GM20000 (cell line): ENCODE measurements at regions not wholly inside any gene's neighbourhood (a gene's known extent, or its start where the extent isn't known, plus 50 kb on each side); places are given as distances from the start of the nearest gene placed in this dataset.

ENCODE experiments used
- DNase-seq: peaks from one replicate; pipeline ENCODE4 v3.0.0; 2012; ENCODE audit warnings: low spot score
- CTCF ChIP-seq: IDR thresholded peaks from 2 replicates; pipeline ENCODE4 v1.5.1; 2012; ENCODE audit warnings: mild to moderate bottlenecking, control low read depth; ENCODE audit errors: extremely low read depth, missing control alignments

DNA sequence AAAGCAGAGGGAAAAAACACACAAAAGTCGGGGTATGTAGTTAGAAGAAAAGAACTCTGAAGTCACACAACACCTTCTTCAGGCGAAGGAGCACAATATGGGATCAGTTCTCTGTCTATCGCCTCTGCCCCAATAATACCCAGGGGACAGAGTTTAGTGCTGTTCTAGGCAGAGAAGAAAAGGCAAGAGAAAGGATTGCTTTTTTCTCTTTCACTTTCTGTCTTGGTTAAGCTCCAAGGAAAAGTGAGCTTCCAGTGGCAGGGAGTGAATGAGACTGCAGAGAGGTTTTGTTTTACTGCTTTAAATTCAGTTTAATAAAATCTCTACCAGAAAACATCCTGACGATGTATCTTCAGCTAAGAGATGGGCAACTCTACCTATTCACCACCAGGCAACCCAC lies 86.6 kb upstream of the STXBP5 start:
- no peak for TF ChIP-seq CTCF
- DNase-seq: no peak

DNA sequence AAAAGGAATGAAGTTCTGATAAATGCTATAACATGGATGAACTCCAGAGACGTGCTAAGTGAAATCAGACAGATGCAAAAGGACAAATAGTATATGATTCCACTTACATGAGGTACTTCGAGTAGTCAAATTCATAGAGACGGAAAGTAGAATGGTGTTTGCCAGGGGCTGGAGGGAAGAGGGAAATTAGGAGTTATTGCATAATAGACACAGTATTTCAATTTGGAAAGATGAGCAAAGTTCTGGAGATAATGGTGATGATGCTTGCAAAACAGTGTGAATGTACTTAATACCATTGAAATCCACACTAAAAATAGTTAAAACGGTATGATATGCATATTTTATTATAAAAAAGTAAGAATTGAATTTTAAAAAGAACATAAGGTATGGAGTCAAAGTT lies 84.9 kb upstream of the STXBP5 start:
- TF ChIP-seq CTCF: no peak
- DNase-seq: no peak

DNA sequence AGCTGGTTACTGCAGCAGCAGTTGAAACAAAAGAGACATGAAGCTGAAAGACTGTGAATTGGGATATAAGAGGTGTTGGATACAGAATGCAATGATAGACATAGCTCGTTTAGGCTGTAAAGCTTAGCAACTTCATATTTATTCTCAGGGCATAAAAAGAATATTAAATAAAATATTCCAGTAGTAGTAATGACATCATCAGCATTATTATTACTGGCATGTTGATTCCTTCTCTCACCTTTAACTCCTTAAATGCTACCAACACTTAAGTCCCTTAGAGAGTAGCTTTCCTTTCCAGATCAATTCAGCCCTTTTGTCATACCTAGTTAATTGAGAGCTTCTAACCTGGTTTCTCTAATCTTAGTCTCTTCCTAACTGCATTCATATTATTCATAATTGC lies 81.4 kb upstream of the STXBP5 start:
- no peak for DNase-seq
- TF ChIP-seq CTCF: no peak

DNA sequence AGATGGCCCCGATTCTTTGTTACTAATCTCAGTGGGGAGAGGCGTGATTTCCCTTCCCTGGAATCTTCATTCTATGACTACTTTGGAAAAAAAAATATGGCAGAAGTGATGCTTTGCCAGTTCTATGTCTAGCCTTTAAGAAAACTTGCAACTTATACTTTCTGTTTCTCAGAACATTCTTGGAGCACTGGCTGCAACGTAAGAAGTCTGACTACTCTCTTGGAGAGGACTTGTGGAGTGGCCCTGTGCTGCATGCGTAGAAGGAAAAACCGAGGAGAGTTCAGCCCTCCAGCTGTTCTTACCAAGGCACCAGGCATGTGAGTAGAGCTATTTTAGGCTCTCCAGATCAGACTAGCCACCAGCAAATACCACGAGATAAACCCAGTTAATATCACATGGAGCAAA lies 77.6 kb upstream of the STXBP5 start:
- DNase-seq: no peak
- TF ChIP-seq CTCF: no peak

- TF ChIP-seq CTCF: no peak
- no peak for DNase-seq
Measured at GRCh38 chr6:147127587-147127986, 76.6 kb upstream of the STXBP5 start.

DNA sequence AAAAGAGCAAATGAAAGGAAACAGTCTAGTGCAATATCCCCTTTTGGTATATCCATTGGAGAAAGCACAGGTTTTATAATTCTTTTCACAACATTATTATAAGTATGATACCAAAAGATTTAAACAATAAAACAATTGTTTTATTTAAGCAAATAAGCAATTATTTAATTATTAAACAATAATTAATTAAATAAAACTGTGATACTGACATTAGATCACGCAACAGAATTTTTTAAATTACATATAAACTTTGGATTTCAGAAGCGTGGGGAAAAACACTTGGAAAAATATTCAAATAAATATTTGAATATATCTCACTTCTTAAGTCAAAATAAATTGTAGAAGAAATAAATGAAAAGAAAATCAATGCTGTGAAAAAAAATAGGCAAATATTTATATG lies 76.2 kb upstream of the STXBP5 start:
- no peak for TF ChIP-seq CTCF
- DNase-seq: no peak

DNA sequence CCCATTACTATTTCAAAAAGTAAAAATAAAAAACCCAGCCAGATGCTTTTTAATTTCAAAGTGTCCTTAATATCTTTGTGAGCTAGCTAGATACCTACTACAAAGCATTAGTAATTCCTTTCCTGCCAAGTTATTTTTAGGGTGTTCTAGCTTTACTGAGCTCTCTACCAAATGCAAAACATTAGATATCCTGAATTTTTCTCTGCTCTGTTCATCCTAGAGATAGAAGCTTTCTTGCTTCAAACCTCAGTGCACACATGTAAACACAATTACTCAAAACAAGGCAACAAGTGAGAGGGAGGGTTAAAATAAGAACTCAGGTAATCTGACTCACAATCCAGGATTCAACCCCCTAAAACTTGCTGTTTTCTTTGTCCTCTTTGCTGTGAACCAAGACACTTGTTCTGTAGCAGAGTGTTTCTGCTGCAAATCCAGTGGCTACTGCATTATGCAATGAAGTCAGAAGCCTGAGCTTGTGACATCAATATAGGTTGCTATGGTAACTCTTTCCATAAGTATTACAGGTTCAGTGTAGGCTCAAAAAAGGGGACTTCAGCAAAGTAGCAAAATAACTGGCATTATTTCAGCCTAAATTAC lies 72.6 kb upstream of the STXBP5 start:
- no peak for TF ChIP-seq CTCF
- DNase-seq: no peak
